K562 (cell line): ENCODE measurements at regions not wholly inside any gene's neighbourhood (a gene's known extent, or its start where the extent isn't known, plus 50 kb on each side); places are given as distances from the start of the nearest gene placed in this dataset.

Experiments used
- ATAC-seq: fragments of 200-7000 bp; cut with Tn5 transposase; 3 replicates; pipeline ENCODE4 v1.9.1; 2020; ENCODE audit warnings: moderate library complexity
- BruUV-seq: library from RNA; stranded (reverse); fragments of 400-500 nt; replicated peaks from 2 replicates; lab custom pipeline; 2021; lab: Mats Ljungman, UMichigan
- CTCF ChIA-PET: fragments of 300-600 bp; formaldehyde crosslinking; extraction: SDS; loops from one replicate; lab custom pipeline; 2021; ENCODE audit warnings: low intra/inter-chr PET ratio; lab: Yijun Ruan, JAX
- POLR2A ChIA-PET: fragments of 300-600, 350-650 bp; sonication (Branson Sonifier 250); formaldehyde crosslinking; extraction: SDS; loops from one replicate; lab custom pipeline; 2021; ENCODE audit warnings: antibody characterized with exemption, inconsistent platforms; lab: Yijun Ruan, JAX
- DNase-seq, 4 experiments: peaks; one replicate each; pipeline versions ENCODE4 v3.0.0 to v3.0.0-alpha.2; 2011 to 2018; ENCODE audit warnings: low spot score in 3 of 4, mixed read lengths in 3 of 4; ENCODE audit errors: extremely low read depth in 1 of 4
- FAIRE-seq: peaks from 2 replicates; lab custom pipeline; 2011; peaks lifted over from hg19 to GRCh38; lab: Jason Lieb, UNC
- H2AFZ ChIP-seq: 2 replicates; pipeline ENCODE4 v1.6.0; 2011; ENCODE audit warnings: low read depth, low read length, control low read depth, inconsistent platforms
- H3K27ac ChIP-seq: fragments of 200-600 bp; 3 replicates; pipeline ENCODE4 v1.8.0; 2011; ENCODE audit warnings: low read depth, mild to moderate bottlenecking, control low read depth, inconsistent platforms, low read length, moderate library complexity, mixed read lengths; ENCODE audit errors: extremely low read depth
- H3K27me3 ChIP-seq, 2 experiments: fragments of 300-600 bp in 1 of 2; 2 replicates in 1 of 2; 3 replicates in 1 of 2; pipeline versions ENCODE4 v1.6.0 to v1.8.0; 2011; ENCODE audit warnings: inconsistent platforms in 2 of 2, low read length in 2 of 2, mild to moderate bottlenecking in 1 of 2, mixed read lengths in 1 of 2, moderate library complexity in 1 of 2; ENCODE audit not compliant: control insufficient read depth in 2 of 2, insufficient read depth in 2 of 2
- H3K36me3 ChIP-seq: fragments of 300-600 bp; 3 replicates; pipeline ENCODE4 v1.8.0; 2011; ENCODE audit warnings: mild to moderate bottlenecking, low read length, inconsistent platforms; ENCODE audit not compliant: control insufficient read depth, insufficient read depth
- H3K4me1 ChIP-seq, 2 experiments: fragments of 200-600 bp in 1 of 2; replicated peaks in 1 of 2; 2 replicates in 1 of 2; 3 replicates in 1 of 2; pipeline versions ENCODE4 v1.5.1 to v1.8.0; 2011; ENCODE audit warnings: inconsistent platforms in 2 of 2, low read length in 2 of 2, mild to moderate bottlenecking in 1 of 2, mixed read lengths in 1 of 2, moderate library complexity in 1 of 2; ENCODE audit not compliant: control insufficient read depth in 2 of 2, insufficient read depth in 2 of 2
- H3K4me2 ChIP-seq: 2 replicates; pipeline ENCODE4 v1.6.1; 2011; ENCODE audit warnings: low read length, control low read depth, inconsistent platforms, mixed read lengths; ENCODE audit not compliant: insufficient read depth
- H3K4me3 ChIP-seq: fragments of 200-600 bp; sonication (generic), shearing (Covaris generic); 2 replicates; pipeline ENCODE4 v1.5.1; 2016; ENCODE audit warnings: control low read depth, inconsistent platforms
- H3K79me2 ChIP-seq: fragments of 200-600 bp; 3 replicates; pipeline ENCODE4 v1.8.0; 2011; ENCODE audit warnings: low read length, inconsistent platforms; ENCODE audit not compliant: control insufficient read depth, insufficient read depth
- H3K9ac ChIP-seq, 2 experiments: 2 replicates each; pipeline versions ENCODE4 v1.6.0 to v1.6.1; 2011; ENCODE audit warnings: low read depth in 2 of 2, low read length in 2 of 2, control low read depth in 1 of 2, inconsistent platforms in 1 of 2, mild to moderate bottlenecking in 1 of 2, mixed read lengths in 1 of 2; ENCODE audit not compliant: insufficient read depth in 1 of 2
- H3K9me1 ChIP-seq: one replicate; pipeline ENCODE4 v1.6.0; 2011; ENCODE audit warnings: inconsistent platforms, mild to moderate bottlenecking, low read length, moderate library complexity; ENCODE audit not compliant: control insufficient read depth, insufficient read depth
- H3K9me3 ChIP-seq: replicated peaks from 2 replicates; pipeline ENCODE4 v1.5.1; 2011; ENCODE audit warnings: low read depth, low read length, inconsistent platforms; ENCODE audit not compliant: control insufficient read depth, insufficient read depth
- H4K20me1 ChIP-seq: replicated peaks from 2 replicates; pipeline ENCODE4 v1.6.1; 2011; ENCODE audit warnings: low read length, inconsistent platforms, mixed read lengths; ENCODE audit not compliant: control insufficient read depth, insufficient read depth
- ARID1B ChIP-seq: fragments of 450-650 bp; IDR thresholded peaks from 2 replicates; pipeline ENCODE4 v1.6.1; 2016; ENCODE audit warnings: antibody characterized with exemption, mild to moderate bottlenecking, inconsistent platforms
- ATF3 ChIP-seq, 2 experiments: fragments of 450-650 bp in 1 of 2; sonication (generic) in 1 of 2; formaldehyde crosslinking in 1 of 2; IDR thresholded peaks in 1 of 2; conservative IDR thresholded peaks in 1 of 2; 2 replicates each; pipeline versions ENCODE4 v1.6.1 to v1.8.1; 2016 to 2023; ENCODE audit warnings: mild to moderate bottlenecking in 2 of 2, moderate library complexity in 2 of 2, inconsistent platforms in 1 of 2, missing genetic modification reagents in 1 of 2
- BACH1 ChIP-seq: fragments of 200-800 bp; sonication (Bioruptor generic); IDR thresholded peaks from 2 replicates; pipeline ENCODE4 v1.6.1; 2016; ENCODE audit warnings: missing genetic modification characterization, missing compliant biosample characterization
- CLOCK ChIP-seq: fragments of 250-450 bp; sonication (Bioruptor Pico); IDR thresholded peaks from 2 replicates; pipeline ENCODE4 v1.4.0; 2020; ENCODE audit warnings: mild to moderate bottlenecking, moderate library complexity, borderline replicate concordance
- DMBX1 ChIP-seq: fragments of 250-450 bp; sonication (Bioruptor Pico); IDR thresholded peaks from 2 replicates; pipeline ENCODE4 v1.8.0; 2022; ENCODE audit warnings: inconsistent platforms, mild to moderate bottlenecking, moderate library complexity, borderline replicate concordance
- HMG20A ChIP-seq: fragments of 450-650 bp; formaldehyde crosslinking; conservative IDR thresholded peaks from 2 replicates; pipeline ENCODE4 v1.4.0; 2020; ENCODE audit warnings: mild to moderate bottlenecking, mixed read lengths
- RBM22 ChIP-seq: fragments of 200-400 bp; formaldehyde crosslinking; IDR thresholded peaks from 2 replicates; pipeline ENCODE4 v1.6.1; 2018; ENCODE audit warnings: low read length, low read depth; ENCODE audit not compliant: poor library complexity, severe bottlenecking
- SRSF1 ChIP-seq: fragments of 200-400 bp; formaldehyde crosslinking; IDR thresholded peaks from 2 replicates; pipeline ENCODE4 v1.6.1; 2017; ENCODE audit warnings: mild to moderate bottlenecking, low read depth, low read length, moderate library complexity
- ZNF282 ChIP-seq: sonication (generic); formaldehyde crosslinking; IDR thresholded peaks from 2 replicates; pipeline ENCODE4 v1.8.1; 2023; ENCODE audit warnings: missing genetic modification reagents
- ZNF316 ChIP-seq: fragments of 450-650 bp; IDR thresholded peaks from 2 replicates; pipeline ENCODE4 v1.6.1; 2016
- WGBS: fragments of 100-300 bp; shearing (Covaris generic); methylation state at CpG from one replicate; pipeline ENCODE4 v1.1.6; 2016; ENCODE audit warnings: low coverage, mixed read lengths; ENCODE audit not compliant: insufficient coverage; ENCODE audit errors: missing lambda C conversion rate; 5-methylcytosine and 5-hydroxymethylcytosine counted together
- in situ Hi-C: fragments of 300-500 bp; cut with MboI; formaldehyde crosslinking; loops from 4 replicates; pipeline ENCODE4 v1.15.0; 2018; ENCODE audit warnings: inconsistent platforms, mixed read lengths
- intact Hi-C: fragments of 100-400 bp; cut with micrococcal nuclease; formaldehyde crosslinking; loops from 2 replicates; pipeline ENCODE4 v1.14.2; 2022
- TF ChIP-seq, protein P1 (sequence below), 3 experiments: fragments of 200-800 bp in 1 of 3; fragments of 250-450 bp in 1 of 3; fragments of 450-650 bp in 1 of 3; sonication (Bioruptor Pico) in 1 of 3; sonication (Bioruptor generic) in 1 of 3; formaldehyde crosslinking in 1 of 3; IDR thresholded peaks; 2 replicates each; pipeline versions ENCODE4 v1.6.1 to v1.8.0; 2016 to 2022; ENCODE audit warnings: mild to moderate bottlenecking in 2 of 3, missing genetic modification characterization in 2 of 3, missing compliant biosample characterization in 1 of 3, moderate library complexity in 1 of 3

DNA sequence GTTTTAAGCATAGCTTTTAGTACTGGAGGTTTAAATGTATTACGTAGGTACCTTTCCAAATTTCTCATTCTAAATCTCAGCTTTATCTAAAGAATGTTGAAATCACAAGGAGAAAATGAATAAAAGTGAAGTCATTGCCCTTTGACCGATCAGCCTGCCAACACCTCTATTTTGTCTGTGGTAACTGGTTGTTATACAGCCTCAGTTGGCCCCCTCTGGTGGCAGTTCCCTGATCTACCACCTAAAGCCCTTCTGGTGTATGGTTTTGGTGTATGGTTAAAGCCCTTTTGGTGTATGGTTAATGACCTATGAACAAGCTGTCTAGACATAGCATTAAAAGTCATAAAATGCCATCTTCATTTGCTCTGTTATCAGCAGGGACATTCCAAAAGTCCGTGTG lies 378.2 kb upstream of the AZI2 start:
- Histone ChIP-seq H3K27ac (no peak overlapping the region), H3K27me3 (no peaks in the 10 kb centered on the region), H3K9me3 (no peaks in the 10 kb centered on the region), H3K36me3 (no peaks in the 10 kb centered on the region), H3K9ac (no peak overlapping the region), H3K4me3 (no peak overlapping the region), H2AFZ (no peak overlapping the region), H3K4me1 (no peaks in the 10 kb centered on the region), H3K79me2 (no peaks in the 10 kb centered on the region), H3K9me1 (no peaks in the 10 kb centered on the region), H3K4me2 (no peak overlapping the region), H4K20me1 (no peaks in the 10 kb centered on the region)
- FAIRE-seq = no peak
- peak in 3 of 4 experiments; percentile 7 to 19 (median 13) for DNase-seq
- in situ Hi-C loops (no loop called here), intact Hi-C loops (no loop called here)
- no TSS peak for BruUV-seq
- ATAC-seq = no peak
- ChIA-PET CTCF (no interaction called here), POLR2A (no interaction called here)
- TF ChIP-seq, protein P1, sequence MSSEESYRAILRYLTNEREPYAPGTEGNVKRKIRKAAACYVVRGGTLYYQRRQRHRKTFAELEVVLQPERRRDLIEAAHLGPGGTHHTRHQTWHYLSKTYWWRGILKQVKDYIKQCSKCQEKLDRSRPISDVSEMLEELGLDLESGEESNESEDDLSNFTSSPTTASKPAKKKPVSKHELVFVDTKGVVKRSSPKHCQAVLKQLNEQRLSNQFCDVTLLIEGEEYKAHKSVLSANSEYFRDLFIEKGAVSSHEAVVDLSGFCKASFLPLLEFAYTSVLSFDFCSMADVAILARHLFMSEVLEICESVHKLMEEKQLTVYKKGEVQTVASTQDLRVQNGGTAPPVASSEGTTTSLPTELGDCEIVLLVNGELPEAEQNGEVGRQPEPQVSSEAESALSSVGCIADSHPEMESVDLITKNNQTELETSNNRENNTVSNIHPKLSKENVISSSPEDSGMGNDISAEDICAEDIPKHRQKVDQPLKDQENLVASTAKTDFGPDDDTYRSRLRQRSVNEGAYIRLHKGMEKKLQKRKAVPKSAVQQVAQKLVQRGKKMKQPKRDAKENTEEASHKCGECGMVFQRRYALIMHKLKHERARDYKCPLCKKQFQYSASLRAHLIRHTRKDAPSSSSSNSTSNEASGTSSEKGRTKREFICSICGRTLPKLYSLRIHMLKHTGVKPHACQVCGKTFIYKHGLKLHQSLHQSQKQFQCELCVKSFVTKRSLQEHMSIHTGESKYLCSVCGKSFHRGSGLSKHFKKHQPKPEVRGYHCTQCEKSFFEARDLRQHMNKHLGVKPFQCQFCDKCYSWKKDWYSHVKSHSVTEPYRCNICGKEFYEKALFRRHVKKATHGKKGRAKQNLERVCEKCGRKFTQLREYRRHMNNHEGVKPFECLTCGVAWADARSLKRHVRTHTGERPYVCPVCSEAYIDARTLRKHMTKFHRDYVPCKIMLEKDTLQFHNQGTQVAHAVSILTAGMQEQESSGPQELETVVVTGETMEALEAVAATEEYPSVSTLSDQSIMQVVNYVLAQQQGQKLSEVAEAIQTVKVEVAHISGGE (CRISPR knock-in tag; IDR thresholded peaks at IDR 0.05) = no peak
- no peak for TF ChIP-seq CLOCK (CRISPR knock-in tag)
- no peak for TF ChIP-seq DMBX1 (CRISPR knock-in tag)
- TF ChIP-seq RBM22 = no peak
- no peak for TF ChIP-seq SRSF1
- no peak for TF ChIP-seq HMG20A (CRISPR knock-in tag)
- no peak for TF ChIP-seq ZNF282 (CRISPR knock-in tag)
- TF ChIP-seq BACH1 (tag) = no peak
- no peak for TF ChIP-seq ZNF316
- TF ChIP-seq ARID1B = no peak
- no peak for TF ChIP-seq ATF3 (IDR thresholded peaks at IDR 0.05)
- TF ChIP-seq ATF3 (CRISPR knock-in tag; conservative IDR thresholded peaks at IDR 0.05) = no peak
- WGBS = 2% methylated on average over 3 of the region's 3 CpGs
